GM18526 (cell line): ENCODE measurements at regions not wholly inside any gene's neighbourhood (a gene's known extent, or its start where the extent isn't known, plus 50 kb on each side); places are given as distances from the start of the nearest gene placed in this dataset.

ENCODE experiments used
- POLR2A ChIP-seq: IDR thresholded peaks from 3 replicates; pipeline ENCODE4 v1.6.1; 2011; ENCODE audit not compliant: insufficient read length; ENCODE audit errors: extremely low read depth

DNA sequence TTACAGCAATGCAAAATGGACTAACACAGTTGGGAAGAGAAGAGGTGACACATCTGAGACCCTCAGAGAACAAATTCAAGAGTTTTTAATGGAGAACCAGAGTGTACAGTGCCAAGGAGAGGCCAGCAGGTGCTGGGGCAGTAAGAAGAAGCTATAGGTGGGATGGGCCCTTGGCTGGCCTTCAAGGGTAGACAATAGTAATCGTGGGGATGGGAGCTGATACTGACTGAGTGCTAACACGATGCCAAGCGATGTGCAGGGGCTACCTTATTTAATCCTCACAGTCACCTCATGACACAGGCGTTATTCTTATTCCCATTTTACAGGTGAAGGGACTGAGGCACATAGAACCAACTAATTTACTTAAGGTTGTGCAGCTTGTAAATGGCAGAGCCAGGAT, 131.9 kb upstream of the ID2 start:
- no peak for TF ChIP-seq POLR2A

DNA sequence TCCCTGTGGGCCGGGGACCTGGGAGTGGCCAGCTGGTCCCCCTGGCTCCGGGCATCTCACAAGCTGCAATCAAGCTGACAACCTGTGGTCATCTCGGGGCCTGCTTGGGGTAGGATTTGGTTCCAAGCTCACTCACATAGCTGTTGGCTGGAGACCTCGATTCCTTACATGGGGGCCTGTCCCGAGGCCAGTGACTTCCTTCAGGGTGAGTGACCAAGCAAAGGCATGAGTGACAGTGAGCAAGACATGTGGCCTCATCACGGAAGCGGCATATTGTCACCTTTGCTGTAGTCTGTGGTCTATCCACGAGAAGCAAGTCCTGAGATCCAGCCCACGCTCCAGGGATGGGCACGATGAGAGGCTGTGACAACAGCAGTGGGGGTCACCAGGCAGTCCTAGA, 131.4 kb upstream of the ID2 start:
- TF ChIP-seq POLR2A, result no peak

DNA sequence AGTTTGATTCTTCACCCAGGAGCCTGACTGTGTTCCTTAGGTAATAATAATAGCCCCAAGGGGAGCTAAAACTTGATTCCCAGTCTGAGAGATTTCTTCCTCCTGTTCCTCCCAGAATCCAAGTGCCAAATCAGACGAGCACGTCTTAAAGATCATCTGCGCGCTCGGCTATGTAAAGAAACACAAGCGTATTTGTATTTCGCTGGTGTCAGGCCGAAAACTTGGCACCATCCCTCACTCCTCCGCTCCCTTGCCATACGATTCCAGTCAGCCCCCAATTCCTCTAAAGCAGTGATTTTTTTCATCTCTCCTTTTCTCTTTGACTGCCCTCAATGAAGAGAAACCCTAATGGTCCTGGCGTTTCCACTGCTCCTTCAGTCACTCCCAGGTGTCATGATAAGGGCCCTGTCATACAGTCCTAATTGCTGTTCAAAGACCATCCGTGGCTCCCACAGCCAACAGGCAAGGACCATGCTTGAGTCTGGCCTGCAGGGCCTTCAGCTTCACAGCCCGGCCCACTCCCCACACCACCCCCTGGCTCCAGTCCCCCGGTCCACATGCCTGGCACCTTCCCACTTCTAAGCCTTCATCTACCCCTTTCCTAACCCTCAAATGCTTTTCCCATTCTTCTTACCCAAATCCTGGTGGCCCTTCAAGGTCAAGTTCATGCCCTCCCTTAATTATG, 130.8 kb upstream of the ID2 start:
- no peak for TF ChIP-seq POLR2A

DNA sequence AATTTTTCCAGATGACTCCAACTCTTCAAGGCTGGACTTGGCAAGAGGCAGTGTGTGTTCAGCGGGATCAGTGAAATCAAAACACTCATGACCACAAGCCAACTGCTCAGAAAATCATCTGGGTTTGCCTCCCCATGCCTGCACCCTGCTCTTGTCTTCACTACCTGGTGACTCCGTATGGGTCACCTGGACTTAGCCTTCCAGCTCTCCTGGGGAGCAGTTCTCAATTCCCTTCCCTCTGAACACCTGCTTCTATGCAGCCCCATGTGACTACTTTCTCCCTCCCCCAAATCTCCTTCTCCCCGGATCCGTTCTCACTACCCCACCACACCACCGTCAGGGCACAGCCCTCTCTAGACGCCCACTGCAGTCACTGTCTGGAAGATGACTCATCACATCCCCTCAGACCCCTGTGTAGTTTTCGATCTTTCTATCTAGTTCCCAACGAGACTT, 130.2 kb upstream of the ID2 start:
- TF ChIP-seq POLR2A, result no peak

DNA sequence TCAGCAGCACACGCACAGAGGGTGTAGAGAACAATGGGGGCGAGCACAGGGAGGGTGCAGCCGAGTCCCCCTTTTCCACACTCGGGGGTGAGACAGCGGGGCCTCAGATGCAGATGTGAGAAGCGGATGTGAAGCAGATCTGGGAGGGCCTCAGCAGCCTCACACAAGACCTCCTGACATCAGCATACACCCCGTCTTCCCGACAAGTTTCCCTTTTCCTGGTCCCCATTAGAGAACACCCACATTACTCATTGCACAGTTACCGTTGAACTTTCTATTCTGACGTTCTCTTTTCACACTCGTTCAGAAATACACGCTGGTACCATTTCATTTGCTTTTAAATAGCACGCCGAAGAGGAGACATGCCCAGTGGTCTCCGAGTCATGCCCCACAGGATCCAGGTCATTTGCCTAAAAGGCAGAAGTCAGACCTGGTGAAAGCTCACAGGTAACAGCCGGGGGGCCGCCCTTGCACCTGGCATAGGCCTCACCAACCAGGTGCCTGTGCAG, 129.5 kb upstream of the ID2 start:
- TF ChIP-seq POLR2A, result no peak

DNA sequence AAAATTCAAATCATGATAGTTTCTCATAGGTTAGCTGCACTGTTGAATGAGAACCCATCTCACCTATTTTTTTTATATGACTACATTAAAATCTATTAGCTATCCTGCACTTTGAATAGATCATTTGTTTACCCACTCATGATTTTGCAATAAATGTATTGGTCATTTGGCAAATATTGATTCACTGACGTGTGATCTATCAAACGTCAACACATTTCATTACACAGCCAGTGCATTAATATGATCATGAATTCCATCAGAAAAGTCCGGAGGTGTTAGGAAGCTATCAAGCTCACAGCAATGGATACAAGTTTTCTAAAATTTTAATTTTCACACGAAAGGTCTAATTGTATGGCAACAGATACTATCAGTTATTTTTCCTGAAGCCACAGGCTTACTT, 128.2 kb upstream of the ID2 start:
- no peak for TF ChIP-seq POLR2A

DNA sequence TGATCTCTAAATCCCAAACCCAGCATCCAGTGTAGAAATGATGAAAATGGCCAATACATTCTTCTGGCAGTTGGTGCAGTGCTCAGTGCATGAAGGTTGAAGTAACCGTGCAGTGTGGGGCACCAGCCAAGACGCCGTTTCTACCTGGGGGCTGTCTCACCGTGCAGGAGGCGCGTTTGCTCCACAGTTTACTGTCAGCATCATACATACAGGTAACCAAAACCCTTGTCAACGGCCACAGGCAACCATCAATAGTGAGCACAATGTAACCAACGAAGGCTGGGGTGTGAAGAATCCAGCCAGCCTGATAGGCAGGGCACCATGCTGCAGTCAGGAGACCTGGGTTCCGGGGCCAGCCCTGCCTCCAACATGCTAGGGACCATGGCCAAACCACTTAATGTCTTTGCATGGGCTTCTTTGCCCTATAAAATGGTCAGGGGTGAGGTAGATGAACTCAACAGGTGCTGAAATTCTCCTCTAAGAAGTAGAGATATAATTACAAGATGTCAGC, 127.5 kb upstream of the ID2 start:
- TF ChIP-seq POLR2A, result no peak

DNA sequence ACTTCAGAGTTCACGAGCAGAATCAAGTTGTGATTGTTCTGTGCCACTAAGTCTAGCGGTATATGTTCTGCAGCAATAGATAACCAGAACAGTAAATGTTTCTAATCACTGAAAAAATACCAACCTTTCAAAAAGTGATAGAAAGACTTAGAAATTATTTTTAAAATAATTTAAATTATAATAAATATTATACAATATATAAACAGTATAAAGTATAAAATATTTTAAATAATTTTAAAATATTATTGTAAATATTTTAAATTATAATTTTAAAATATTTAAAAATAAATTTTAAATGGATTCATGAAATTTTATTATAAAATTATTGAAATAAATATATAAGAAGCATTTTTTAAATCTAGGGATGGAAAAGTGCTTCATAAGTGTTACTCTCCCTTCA, 126.3 kb upstream of the ID2 start:
- TF ChIP-seq POLR2A, result no peak

DNA sequence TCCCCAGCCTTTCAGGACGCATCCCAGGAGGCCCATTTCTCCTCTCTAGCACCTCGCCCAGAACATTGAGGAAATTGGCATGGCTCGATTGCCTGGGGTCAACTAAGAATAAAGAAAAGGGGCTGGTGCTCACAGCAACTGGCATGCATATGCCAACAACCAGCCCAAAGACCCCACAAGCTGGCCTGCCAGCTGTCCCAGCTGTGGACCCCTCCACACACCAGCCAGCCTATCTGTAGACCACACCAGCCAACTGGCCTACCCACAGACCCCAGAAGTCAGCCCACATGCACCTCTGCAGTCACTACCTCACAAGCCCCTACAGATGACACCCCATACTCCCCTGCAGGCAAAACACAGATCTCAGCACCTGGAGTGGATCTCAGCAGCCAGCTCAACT, 123.8 kb upstream of the ID2 start:
- no peak for TF ChIP-seq POLR2A

DNA sequence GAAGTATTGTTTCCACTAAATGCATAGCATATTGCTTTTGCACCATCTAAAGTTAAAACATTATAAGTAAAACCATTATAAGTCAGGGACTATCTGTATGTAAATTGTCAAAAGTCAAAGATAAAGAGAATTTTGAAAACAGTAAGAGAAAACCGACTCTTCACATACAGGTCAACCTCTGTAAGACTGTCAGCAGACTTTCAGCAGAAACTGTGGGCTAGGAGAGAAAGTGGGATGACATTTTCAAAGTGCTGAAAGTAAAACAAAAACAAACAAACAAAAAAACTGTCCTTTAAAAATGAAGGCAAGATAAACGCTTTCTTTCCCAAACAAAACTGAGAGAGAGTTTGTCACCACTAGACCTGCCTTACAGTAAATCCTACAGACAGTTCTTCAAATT, 122.9 kb upstream of the ID2 start:
- TF ChIP-seq POLR2A, result no peak

DNA sequence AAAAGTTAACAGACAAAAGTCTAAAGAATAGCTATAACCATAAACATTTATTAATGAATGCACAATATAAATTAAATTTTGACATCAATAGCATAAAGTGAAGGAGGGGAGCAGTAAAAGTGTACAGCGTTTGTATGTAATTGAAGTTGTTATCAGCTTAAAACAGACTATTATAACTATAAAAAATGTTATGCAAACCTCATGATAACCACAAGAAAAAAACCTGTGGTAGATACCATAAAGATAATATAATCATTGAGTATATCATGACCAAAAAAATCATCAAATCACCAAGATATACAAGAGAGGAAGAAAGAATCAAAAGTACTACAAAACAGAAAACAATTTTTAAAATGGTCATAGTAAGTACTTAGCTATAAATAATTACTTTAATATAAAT, 122.1 kb upstream of the ID2 start:
- TF ChIP-seq POLR2A, result no peak

DNA sequence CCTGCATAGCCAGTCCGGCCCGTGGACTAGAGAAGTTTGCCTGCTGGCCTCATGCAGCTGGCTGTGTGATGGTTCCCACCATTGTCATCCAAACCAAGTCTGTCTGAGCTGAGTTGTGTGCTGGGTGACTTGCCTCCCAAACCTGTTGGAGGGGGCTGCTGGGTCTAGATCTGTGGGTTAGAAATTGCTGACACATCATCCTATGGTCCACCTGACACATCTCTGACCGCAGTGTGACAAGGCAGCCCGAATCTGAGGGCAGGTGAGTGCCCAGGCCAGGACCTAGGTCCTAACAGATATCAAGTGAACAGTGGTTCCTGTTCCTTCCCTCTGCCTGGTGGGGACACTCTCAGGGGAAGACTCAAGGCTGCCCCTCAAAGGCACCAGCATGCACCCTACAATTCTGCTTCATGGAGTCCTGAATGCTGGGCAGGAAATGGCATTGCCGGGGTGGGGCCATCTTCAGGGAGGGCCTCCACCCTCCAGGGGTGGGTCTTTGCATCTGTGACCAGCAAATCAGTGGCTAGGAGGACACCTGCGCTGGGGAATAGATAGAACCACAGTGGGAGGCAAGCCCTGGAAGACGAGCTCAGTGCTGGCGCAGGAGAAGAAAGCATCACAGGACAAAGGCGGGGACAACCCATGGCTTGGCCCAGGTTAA, 117.9 kb upstream of the ID2 start:
- no peak for TF ChIP-seq POLR2A

DNA sequence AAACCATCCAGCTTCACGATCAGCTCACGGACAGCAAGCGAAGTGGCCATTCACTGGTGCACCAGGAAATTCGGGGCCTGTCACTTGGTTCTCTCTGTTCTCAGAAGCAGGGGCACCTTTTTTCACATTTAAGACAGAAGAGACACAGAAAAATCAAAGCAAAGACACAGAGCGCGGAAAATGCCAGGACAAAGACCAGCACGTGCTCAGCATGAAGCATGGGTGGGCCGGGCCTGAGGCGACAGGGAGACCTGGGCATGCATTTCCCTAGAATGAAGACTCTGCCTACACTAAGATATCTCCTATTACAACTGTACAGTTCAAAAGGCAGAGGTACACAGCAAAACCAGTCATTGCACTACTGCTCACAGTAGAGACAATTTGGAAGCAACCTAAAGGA, 117.4 kb upstream of the ID2 start:
- TF ChIP-seq POLR2A, result no peak

DNA sequence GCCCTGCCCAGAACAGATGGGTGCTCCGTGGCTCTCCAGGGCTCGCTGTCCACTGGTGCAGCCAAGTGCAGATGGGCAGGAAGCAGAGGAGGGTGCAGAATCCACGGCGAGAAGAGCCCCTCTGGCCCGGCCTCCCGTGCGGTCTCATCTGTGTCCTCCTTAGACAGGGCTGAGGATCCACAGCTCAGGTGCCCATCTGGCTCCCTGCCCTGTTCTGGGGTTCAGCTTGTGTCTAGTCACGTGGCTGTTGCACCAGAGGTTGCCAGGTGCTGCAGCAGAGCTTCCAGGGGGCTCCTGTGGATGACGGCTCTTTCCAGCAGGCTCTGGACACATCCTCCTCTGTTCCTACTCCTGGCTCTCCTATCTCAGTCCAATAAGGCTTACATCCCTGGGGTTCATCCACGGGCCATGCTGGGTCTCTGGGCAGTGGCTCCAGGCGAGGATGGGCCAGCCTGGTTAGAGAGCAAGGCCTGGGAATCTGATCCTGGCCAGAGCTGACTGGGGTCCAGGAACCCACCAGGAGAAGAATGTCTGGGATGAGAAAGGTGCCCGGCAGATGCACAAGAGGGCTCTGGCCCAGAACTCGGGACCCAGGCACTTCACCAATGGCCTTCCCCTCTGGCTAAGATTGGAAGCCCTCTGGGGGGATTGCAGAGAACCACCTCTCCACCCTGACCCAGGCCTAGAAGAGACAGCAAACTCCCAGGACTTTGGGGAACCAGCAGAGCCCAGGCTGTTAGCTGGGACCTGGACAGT, 116.3 kb upstream of the ID2 start:
- no peak for TF ChIP-seq POLR2A

DNA sequence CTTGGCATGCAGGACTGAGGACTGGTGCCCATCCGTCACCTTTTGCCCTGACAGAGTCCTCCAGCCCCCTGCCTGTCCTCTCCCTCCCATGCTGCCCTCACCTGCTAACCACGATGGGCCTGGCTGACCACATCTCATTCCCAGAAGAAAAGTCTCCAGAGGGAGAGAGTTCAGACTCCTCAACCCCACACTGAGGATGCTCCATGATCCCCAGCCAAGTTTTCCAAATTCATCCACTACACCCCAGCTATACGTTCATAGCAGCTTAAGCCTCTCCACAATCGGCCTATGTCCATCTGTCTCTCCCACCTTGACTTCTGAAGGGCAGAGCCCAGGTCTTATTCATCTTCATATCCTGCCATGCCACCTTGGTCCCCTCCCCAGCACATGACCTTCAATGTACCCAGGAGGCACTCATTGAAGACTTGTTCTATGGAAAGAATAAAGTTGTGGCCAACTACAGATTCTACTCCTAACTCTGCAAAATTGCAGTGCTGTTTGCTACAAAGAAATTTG, 115.6 kb upstream of the ID2 start:
- no peak for TF ChIP-seq POLR2A
